ENCODE measurements at regions not wholly inside any gene's neighbourhood (a gene's known extent, or its start where the extent isn't known, plus 50 kb on each side); places are given as distances from the start of the nearest gene placed in this dataset.

GRCh38 chr6:44559486-44560270, 172.2 kb downstream of the CDC5L start (continued):
- TF ChIP-seq ZNF532 (CRISPR knock-in tag; IDR thresholded peaks at IDR 0.05; ENCODE audit: borderline replicate concordance) (no peak), ZNF219 (CRISPR knock-in tag; IDR thresholded peaks at IDR 0.05; ENCODE audit: borderline replicate concordance) (no peak), E2F4 (CRISPR knock-in tag; IDR thresholded peaks at IDR 0.05; ENCODE audit: borderline replicate concordance, low read depth) (no peak), ERG (CRISPR knock-in tag; IDR thresholded peaks at IDR 0.05) (no peak), ZMAT4 (CRISPR knock-in tag; IDR thresholded peaks at IDR 0.05) (no peak), FOXJ3 (CRISPR knock-in tag; IDR thresholded peaks at IDR 0.05; ENCODE audit: borderline replicate concordance) (no peak), SMAD4 (CRISPR knock-in tag; IDR thresholded peaks at IDR 0.05) (no peak), ZSCAN18 (CRISPR knock-in tag; IDR thresholded peaks at IDR 0.05) (no peak), NR2C2 (CRISPR knock-in tag; IDR thresholded peaks at IDR 0.05) (no peak)

GRCh38 chr6:44560458-44561059, 173.1 kb downstream of the CDC5L start:
- Mint-ChIP-seq H3K27me3 (ENCODE audit: low read depth) (no peaks in the 10 kb centered on the region), H3K9me3 (no peaks in the 10 kb centered on the region), H3K27ac (no peak overlapping the region), H3K4me3 (no peak overlapping the region), H3K36me3 (no peaks in the 10 kb centered on the region), H3K4me1 (peaks cover 30% of the 10 kb centered on the region)
- ATAC-seq (no peak), DNase-seq (ENCODE audit: low spot score) (no peak)
- CTCF ChIA-PET: interaction anchor here (1.0 to 2.1 kb wide), 2 partner anchors 74 to 85 kb away, joined by 3 to 20 read pairs; no protein-coding TSS in a partner anchor
- POLR2A ChIA-PET: no interaction called here
- TF ChIP-seq RELA (CRISPR knock-in tag; IDR thresholded peaks at IDR 0.05; ENCODE audit: borderline replicate concordance) (no peak), NFE2L1 (CRISPR knock-in tag; IDR thresholded peaks at IDR 0.05) (no peak), TCF7 (CRISPR knock-in tag; IDR thresholded peaks at IDR 0.05; ENCODE audit: low read depth) (no peak), IRF1 (CRISPR knock-in tag; IDR thresholded peaks at IDR 0.05) (no peak), NR1H2 (CRISPR knock-in tag; IDR thresholded peaks at IDR 0.05) (no peak), GABPB1 (CRISPR knock-in tag; IDR thresholded peaks at IDR 0.05) (no peak), E2F1 (CRISPR knock-in tag; IDR thresholded peaks at IDR 0.05) (no peak), MXD4 (CRISPR knock-in tag; IDR thresholded peaks at IDR 0.05; ENCODE audit: borderline replicate concordance) (no peak), ELF4 (CRISPR knock-in tag; IDR thresholded peaks at IDR 0.05; ENCODE audit: low read depth) (no peak), ATF3 (CRISPR knock-in tag; conservative IDR thresholded peaks at IDR 0.05) (no peak), HMGXB4 (CRISPR knock-in tag; IDR thresholded peaks at IDR 0.05) (no peak), ZSCAN18 (CRISPR knock-in tag; IDR thresholded peaks at IDR 0.05) (no peak)
